Upper lobe of left lung (tissue), 6 donors: ENCODE measurements at regions not wholly inside any gene's neighbourhood (a gene's known extent, or its start where the extent isn't known, plus 50 kb on each side); places are given as distances from the start of the nearest gene placed in this dataset.

ENCODE experiments used
- ATAC-seq, 2 donors: fragments of 200-7000 bp; cut with Tn5 transposase; one replicate each; pipeline ENCODE4 v1.9.1; 2022; ENCODE audit warnings: mild to moderate bottlenecking in 2 of 2, moderate library complexity in 2 of 2; ENCODE audit not compliant: low FRiP score in 2 of 2
- DNase-seq, 2 donors: peaks; one replicate each; pipeline ENCODE4 v3.0.0-alpha.2; 2019 to 2020
- H3K27ac ChIP-seq, 4 donors: fragments of 200-600 bp; sonication (generic); one replicate each; pipeline ENCODE4 v1.5.1; 2016 to 2019
- H3K27me3 ChIP-seq, 4 donors: fragments of 200-600 bp; sonication (generic); one replicate each; pipeline ENCODE4 v1.5.1; 2017 to 2019
- H3K36me3 ChIP-seq, 4 donors: fragments of 200-600 bp; sonication (generic); one replicate each; pipeline ENCODE4 v1.5.1; 2016 to 2019
- H3K4me1 ChIP-seq, 4 donors: fragments of 200-600 bp; sonication (generic); one replicate each; pipeline ENCODE4 v1.5.1; 2018 to 2019
- H3K4me3 ChIP-seq, 4 donors: fragments of 200-600 bp; sonication (generic); one replicate each; pipeline ENCODE4 v1.5.1; 2017 to 2019; ENCODE audit warnings: mild to moderate bottlenecking in 2 of 4, moderate library complexity in 1 of 4
- H3K9me3 ChIP-seq, 4 donors: fragments of 200-600 bp; sonication (generic); one replicate each; pipeline ENCODE4 v1.5.1; 2018 to 2019
- CTCF ChIP-seq, 6 experiments: fragments of 450-650 bp in 4 of 6; fragments of 200-600 bp in 2 of 6; sonication (generic) in 2 of 6; IDR thresholded peaks; one replicate each; pipeline ENCODE4 v1.5.1; 2016 to 2019; ENCODE audit warnings: antibody characterized with exemption in 6 of 6
- EP300 ChIP-seq, 4 donors: sonication (generic); formaldehyde crosslinking; IDR thresholded peaks; one replicate each; pipeline ENCODE4 v1.5.1; 2017; ENCODE audit warnings: antibody characterized with exemption in 4 of 4, control low read depth in 2 of 4
- POLR2A ChIP-seq, 4 donors: fragments of 450-650 bp; IDR thresholded peaks; one replicate each; pipeline ENCODE4 v1.5.1; 2016 to 2017; ENCODE audit warnings: antibody characterized with exemption in 4 of 4, mild to moderate bottlenecking in 2 of 4
- POLR2AphosphoS5 ChIP-seq, 2 donors: sonication (generic); formaldehyde crosslinking; IDR thresholded peaks; one replicate each; pipeline ENCODE4 v1.5.1; 2017; ENCODE audit warnings: antibody characterized with exemption in 2 of 2
- WGBS, 2 donors: methylation state at CpG; one replicate each; pipeline ENCODE4 v1.1.5; 2017 to 2018; 5-methylcytosine and 5-hydroxymethylcytosine counted together
- donor health status: DM: no; HTN: no; CAD: no; lungs with moderate emphysema.
- donor health status: DM: no; HTN: yes; CAD: no; lungs with severe emphysema.

GRCh38 chr2:219829667-219830352, 202.4 kb downstream of the SLC4A3 start:
- Histone ChIP-seq H3K36me3 (no peaks in the 10 kb centered on the region), H3K4me3 (no peak overlapping the region), H3K27ac (no peak overlapping the region), H3K9me3 (no peaks in the 10 kb centered on the region), H3K27me3 (no peaks in the 10 kb centered on the region), H3K4me1 (no peaks in the 10 kb centered on the region)
- ATAC-seq (no peak), DNase-seq (no peak)
- no peak for TF ChIP-seq POLR2AphosphoS5 (IDR thresholded peaks at IDR 0.05)
- TF ChIP-seq POLR2A (IDR thresholded peaks at IDR 0.05): no peak
- no peak for TF ChIP-seq EP300 (IDR thresholded peaks at IDR 0.05)
- TF ChIP-seq CTCF (IDR thresholded peaks at IDR 0.05): no peak
- 82 to 85% methylated on average over 20 of the region's 20 CpGs for WGBS, 2 donors

GRCh38 chr2:219830353-219830738, 202.9 kb downstream of the SLC4A3 start:
- Histone ChIP-seq H3K9me3 (no peaks in the 10 kb centered on the region), H3K4me3 (no peak overlapping the region), H3K27me3 (no peaks in the 10 kb centered on the region), H3K4me1 (no peaks in the 10 kb centered on the region), H3K27ac (no peak overlapping the region), H3K36me3 (no peaks in the 10 kb centered on the region)
- ATAC-seq (no peak), DNase-seq (no peak)
- 80 to 87% methylated on average over 3 to 5 of the region's 5 CpGs for WGBS, 2 donors
- TF ChIP-seq CTCF (IDR thresholded peaks at IDR 0.05) (no peak), POLR2AphosphoS5 (IDR thresholded peaks at IDR 0.05) (no peak), POLR2A (IDR thresholded peaks at IDR 0.05) (no peak), EP300 (IDR thresholded peaks at IDR 0.05) (no peak)

- no peak overlapping the region for H3K4me3 ChIP-seq
- TF ChIP-seq EP300 (IDR thresholded peaks at IDR 0.05): no peak
- no peak for TF ChIP-seq POLR2A (IDR thresholded peaks at IDR 0.05)
- TF ChIP-seq CTCF (IDR thresholded peaks at IDR 0.05): no peak
- no peak for TF ChIP-seq POLR2AphosphoS5 (IDR thresholded peaks at IDR 0.05)
- ATAC-seq (no peak), DNase-seq (no peak)
- 73 to 96% methylated on average over 2 of the region's 2 CpGs for WGBS, 2 donors
- no peaks in the 10 kb centered on the region for H3K36me3 ChIP-seq
- H3K27me3 ChIP-seq: no peaks in the 10 kb centered on the region
- no peak overlapping the region for H3K27ac ChIP-seq
- no peaks in the 10 kb centered on the region for H3K9me3 ChIP-seq
- H3K4me1 ChIP-seq: no peaks in the 10 kb centered on the region
These were observed 204.5 kb downstream of the SLC4A3 start for GRCh38 chr2:219831957-219832356.

GRCh38 chr2:219832904-219833303, 205.5 kb downstream of the SLC4A3 start:
- no peak for TF ChIP-seq CTCF (IDR thresholded peaks at IDR 0.05)
- no peak for TF ChIP-seq EP300 (IDR thresholded peaks at IDR 0.05)
- TF ChIP-seq POLR2A (IDR thresholded peaks at IDR 0.05): no peak
- TF ChIP-seq POLR2AphosphoS5 (IDR thresholded peaks at IDR 0.05): no peak

GRCh38 chr2:219835493-219835892, 208.1 kb downstream of the SLC4A3 start:
- TF ChIP-seq POLR2A (IDR thresholded peaks at IDR 0.05): no peak
- TF ChIP-seq EP300 (IDR thresholded peaks at IDR 0.05): no peak
- no peak for TF ChIP-seq POLR2AphosphoS5 (IDR thresholded peaks at IDR 0.05)
- TF ChIP-seq CTCF (IDR thresholded peaks at IDR 0.05): no peak
- no peak overlapping the region for H3K4me3 ChIP-seq
- no peak overlapping the region for H3K27ac ChIP-seq
- no peaks in the 10 kb centered on the region for H3K36me3 ChIP-seq
- WGBS, 2 donors: 79 to 90% methylated on average over 3 of the region's 3 CpGs
- no peaks in the 10 kb centered on the region for H3K9me3 ChIP-seq
- H3K27me3 ChIP-seq: no peaks in the 10 kb centered on the region
- ATAC-seq (no peak), DNase-seq (no peak)
- H3K4me1 ChIP-seq: no peaks in the 10 kb centered on the region

More at GRCh38 chr2:219832904-219833303, 205.5 kb downstream of the SLC4A3 start:
- WGBS, 2 donors: 84 to 100% methylated on average over 1 of the region's 1 CpG
- Histone ChIP-seq H3K27ac (no peak overlapping the region), H3K36me3 (no peaks in the 10 kb centered on the region), H3K27me3 (no peaks in the 10 kb centered on the region), H3K4me3 (no peak overlapping the region), H3K9me3 (no peaks in the 10 kb centered on the region), H3K4me1 (no peaks in the 10 kb centered on the region)
- no peak for DNase-seq
- no peak for ATAC-seq
